ENCODE measurements at regions not wholly inside any gene's neighbourhood (a gene's known extent, or its start where the extent isn't known, plus 50 kb on each side); places are given as distances from the start of the nearest gene placed in this dataset.

- Histone ChIP-seq H3K9me3 (ENCODE audit: low read length) (no peaks in the 10 kb centered on the region), H2AFZ (ENCODE audit: low read depth, low read length) (no peak overlapping the region), H3K27me3 (ENCODE audit: insufficient read depth, low read depth, low read length) (no peaks in the 10 kb centered on the region), H4K20me1 (ENCODE audit: insufficient read depth) (no peaks in the 10 kb centered on the region), H3F3A (ENCODE audit: insufficient read depth, low read length, poor library complexity, severe bottlenecking) (no peaks in the 10 kb centered on the region), H3K9ac (ENCODE audit: low read length) (no peak overlapping the region), H3K4me3 (ENCODE audit: low read length) (no peak overlapping the region), H3K36me3 (ENCODE audit: insufficient read depth, low read length) (no peaks in the 10 kb centered on the region), H3K4me2 (ENCODE audit: low read length) (no peak overlapping the region), H3K79me2 (replicated peaks; ENCODE audit: insufficient read depth, low read length) (no peaks in the 10 kb centered on the region), H3K9me2 (ENCODE audit: insufficient read depth, low read length) (no peaks in the 10 kb centered on the region), H3K27ac (ENCODE audit: low read length) (no peak overlapping the region)
- TF ChIP-seq EP300 (conservative IDR thresholded peaks at IDR 0.05; ENCODE audit: poor library complexity, severe bottlenecking) (no peak), REST (IDR thresholded peaks at IDR 0.05; ENCODE audit: borderline replicate concordance) (no peak), CTCF (IDR thresholded peaks at IDR 0.05; ENCODE audit: poor library complexity, severe bottlenecking) (no peak), SMC3 (conservative IDR thresholded peaks at IDR 0.05; ENCODE audit: poor library complexity) (no peak), RAD21 (conservative IDR thresholded peaks at IDR 0.05) (no peak)
Observed at GRCh38 chr1:58874342-58874741, 90.5 kb upstream of the JUN start.

- Histone ChIP-seq H3F3A (ENCODE audit: insufficient read depth, low read length, poor library complexity, severe bottlenecking) (no peaks in the 10 kb centered on the region), H3K4me2 (ENCODE audit: low read length) (no peak overlapping the region), H3K27me3 (ENCODE audit: insufficient read depth, low read depth, low read length) (no peaks in the 10 kb centered on the region), H3K27ac (ENCODE audit: low read length) (no peak overlapping the region), H3K9me3 (ENCODE audit: low read length) (no peaks in the 10 kb centered on the region), H3K79me2 (replicated peaks; ENCODE audit: insufficient read depth, low read length) (no peaks in the 10 kb centered on the region), H4K20me1 (ENCODE audit: insufficient read depth) (no peaks in the 10 kb centered on the region), H3K9me2 (ENCODE audit: insufficient read depth, low read length) (no peaks in the 10 kb centered on the region), H3K9ac (ENCODE audit: low read length) (no peak overlapping the region), H3K4me3 (ENCODE audit: low read length) (no peak overlapping the region), H3K36me3 (ENCODE audit: insufficient read depth, low read length) (no peaks in the 10 kb centered on the region), H2AFZ (ENCODE audit: low read depth, low read length) (no peak overlapping the region)
- no peak for TF ChIP-seq RAD21 (conservative IDR thresholded peaks at IDR 0.05)
- TF ChIP-seq SMC3 (conservative IDR thresholded peaks at IDR 0.05; ENCODE audit: poor library complexity), result no peak
- TF ChIP-seq POLR2AphosphoS5 (IDR thresholded peaks at IDR 0.05), result no peak
- TF ChIP-seq REST (IDR thresholded peaks at IDR 0.05; ENCODE audit: borderline replicate concordance), result no peak
Observed at GRCh38 chr1:58874757-58875755, 91.2 kb upstream of the JUN start.
